ENCODE measurements at regions not wholly inside any gene's neighbourhood (a gene's known extent, or its start where the extent isn't known, plus 50 kb on each side); places are given as distances from the start of the nearest gene placed in this dataset.
"Not testable (repeated sequence)": the region's sequence is repeated elsewhere in the genome, so short reads cannot be mapped to it uniquely, and the experiment has no call there.

DNA sequence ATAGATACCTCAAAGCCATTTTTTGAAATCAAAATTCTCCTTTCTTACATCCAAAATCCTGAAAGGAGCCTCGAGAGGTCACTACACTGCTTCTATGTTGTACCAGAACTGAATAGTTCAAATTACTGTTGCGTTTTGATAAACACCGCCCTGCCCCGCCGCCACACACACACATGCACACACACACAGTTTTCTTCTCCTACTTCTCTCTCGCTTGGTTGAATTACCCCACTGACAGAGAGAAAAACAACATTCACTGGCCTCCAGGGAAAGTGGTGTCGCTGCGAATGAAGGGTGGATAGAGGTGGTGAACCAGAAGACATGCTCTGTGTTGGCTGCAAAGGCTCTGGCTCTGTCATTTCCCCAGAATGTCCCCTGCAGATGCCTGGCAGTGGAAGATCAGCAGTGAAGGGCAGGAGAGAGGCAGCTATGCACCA is 183.4 kb upstream of the RFC3 start:
- DNase-seq, result no peak

DNA sequence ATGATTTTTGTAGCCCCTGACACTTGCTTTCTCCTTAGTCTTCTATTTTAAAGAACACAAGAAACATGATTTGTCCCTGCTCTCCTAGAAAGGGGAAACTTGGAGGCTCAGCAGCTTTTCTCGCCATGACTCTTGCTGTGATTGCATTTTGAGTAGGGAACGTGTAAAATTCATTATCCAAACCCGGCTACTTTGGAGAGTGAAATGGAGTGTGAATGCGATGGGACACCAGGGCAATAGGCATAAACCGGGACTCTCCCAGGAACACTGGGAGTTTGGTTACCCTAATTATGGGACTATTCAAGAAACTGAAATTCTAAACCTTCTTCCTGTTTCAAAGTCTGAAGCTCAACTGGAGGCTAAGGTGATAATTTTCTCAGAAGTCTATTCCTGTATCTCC is 181.7 kb upstream of the RFC3 start:
- DNase-seq, result no peak

DNA sequence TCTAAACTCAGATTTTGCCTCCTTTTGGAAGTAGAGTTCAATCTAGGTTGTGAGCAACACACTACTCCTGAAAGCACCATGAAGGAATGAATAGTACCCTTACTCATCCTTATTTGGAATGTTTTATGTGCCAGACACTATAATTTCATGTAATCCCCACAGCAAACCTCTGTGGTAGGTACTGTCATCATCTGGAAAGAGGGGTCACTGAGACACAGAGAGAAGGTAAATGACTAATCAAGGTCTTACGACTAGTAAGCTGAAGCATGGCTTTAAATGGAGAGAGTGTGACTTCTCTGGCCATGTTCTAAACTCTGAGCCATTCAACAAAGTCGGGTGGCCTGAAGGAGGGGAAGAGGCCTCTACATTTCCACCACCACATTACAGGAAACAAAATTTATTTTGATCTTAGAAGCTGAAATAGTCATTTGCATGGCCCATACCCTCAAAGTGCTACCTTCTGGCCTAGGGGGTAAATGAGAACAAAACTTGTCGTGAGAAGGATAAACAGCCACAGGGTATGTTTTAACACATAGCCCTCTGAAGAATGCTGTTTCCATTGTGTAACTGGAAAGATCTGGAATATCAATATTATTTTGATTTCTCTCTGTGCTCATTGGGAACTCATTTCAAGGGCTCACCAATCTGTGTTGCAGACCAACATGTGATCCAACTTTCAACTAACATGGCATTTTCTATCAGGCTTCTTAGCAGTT is 180.8 kb upstream of the RFC3 start:
- no peak for DNase-seq

DNA sequence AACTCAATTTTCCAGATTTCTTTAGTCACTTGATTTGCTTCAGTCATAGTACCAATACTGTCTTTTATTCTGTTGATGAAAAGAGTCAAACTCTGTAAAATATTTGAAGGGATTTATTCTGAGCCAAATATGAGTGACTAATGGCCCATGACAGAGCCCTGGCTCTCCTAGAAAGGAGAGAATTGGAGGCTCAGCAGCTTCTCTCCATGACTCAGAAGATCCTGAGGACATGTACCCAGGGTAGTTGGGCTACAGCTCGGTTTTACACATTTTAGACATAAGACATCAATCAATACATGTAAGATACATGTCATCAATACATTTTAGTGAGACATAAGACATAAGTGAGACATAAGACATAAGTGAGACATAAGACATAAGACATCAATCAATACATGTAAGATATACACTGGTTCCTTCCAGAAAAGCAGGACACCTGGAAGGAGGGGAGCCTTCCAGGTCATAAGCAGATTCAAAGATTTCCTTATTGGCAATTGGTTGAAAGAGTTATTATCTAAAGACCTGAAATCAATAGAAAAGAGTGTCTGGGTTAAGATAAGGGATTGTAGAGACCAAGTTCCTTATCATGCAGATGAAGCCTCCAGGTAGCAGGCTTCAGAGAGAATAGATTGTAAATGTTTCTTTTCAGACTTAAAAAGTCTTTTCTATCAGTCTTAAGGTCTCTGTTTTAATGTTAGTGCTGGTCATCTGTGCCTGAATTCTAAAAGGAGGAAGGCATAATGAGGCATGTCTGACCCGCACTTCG is 179.8 kb upstream of the RFC3 start:
- DNase-seq, result no peak

DNA sequence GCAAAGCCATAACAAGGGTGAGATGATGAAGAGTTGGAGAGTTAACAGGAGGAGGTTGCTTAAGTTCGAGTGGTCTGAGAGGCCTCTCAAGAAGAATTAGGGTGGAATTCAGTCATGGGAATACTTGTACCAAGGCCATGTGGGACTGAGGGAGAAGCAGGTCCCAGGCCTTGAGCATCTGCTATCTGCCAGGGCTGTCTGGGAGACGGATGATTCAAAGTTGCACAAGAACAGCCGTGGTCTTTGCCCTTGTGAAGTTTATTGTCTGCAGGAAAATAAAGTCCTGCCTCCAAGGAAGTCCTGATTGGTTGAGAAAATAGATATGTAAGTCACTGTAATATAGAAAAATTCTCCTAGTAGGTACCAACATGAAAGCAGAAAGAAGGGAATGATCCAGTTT is 178.8 kb upstream of the RFC3 start:
- no peak for DNase-seq

DNA sequence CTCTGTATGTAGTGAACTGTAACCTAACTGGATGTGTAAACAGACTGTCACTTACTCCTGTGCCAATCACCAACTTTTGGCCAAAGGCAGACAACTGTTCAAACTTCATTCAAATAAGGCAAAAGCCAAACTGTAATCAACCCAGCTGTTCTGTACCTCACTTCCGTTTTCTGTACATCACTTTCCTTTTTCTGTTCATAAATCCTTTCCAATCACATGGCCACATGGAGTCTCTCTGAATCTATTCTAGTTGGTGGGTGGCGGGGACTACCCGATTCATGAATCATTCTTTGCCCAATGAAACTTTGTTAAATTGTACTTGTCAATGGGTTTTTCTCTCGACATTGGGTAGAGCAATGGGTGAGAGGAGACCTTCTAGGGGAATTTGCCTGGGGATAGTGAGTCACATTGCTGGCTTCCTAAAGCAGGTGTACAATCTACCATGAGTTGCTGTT is 178.3 kb upstream of the RFC3 start:
- no peak for DNase-seq

DNA sequence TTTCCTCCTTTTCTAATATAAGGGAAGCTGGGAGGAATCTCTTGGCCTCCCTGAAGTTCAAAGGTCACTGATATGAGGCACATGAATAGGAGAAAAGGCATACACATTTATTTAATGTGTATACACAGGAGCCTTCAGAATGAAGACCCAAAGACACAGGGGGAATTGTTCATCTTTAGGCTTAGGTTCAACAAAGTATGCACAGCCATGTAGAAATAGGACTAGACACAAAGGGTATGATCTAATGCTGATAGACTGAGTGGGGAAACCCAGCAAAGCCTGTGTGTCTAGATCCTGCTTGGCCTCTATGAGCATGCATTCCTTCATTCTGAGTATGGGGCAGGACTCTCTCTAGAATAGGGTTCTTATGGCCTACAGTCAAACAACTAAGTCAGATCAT is 177.1 kb upstream of the RFC3 start:
- DNase-seq, result no peak

DNA sequence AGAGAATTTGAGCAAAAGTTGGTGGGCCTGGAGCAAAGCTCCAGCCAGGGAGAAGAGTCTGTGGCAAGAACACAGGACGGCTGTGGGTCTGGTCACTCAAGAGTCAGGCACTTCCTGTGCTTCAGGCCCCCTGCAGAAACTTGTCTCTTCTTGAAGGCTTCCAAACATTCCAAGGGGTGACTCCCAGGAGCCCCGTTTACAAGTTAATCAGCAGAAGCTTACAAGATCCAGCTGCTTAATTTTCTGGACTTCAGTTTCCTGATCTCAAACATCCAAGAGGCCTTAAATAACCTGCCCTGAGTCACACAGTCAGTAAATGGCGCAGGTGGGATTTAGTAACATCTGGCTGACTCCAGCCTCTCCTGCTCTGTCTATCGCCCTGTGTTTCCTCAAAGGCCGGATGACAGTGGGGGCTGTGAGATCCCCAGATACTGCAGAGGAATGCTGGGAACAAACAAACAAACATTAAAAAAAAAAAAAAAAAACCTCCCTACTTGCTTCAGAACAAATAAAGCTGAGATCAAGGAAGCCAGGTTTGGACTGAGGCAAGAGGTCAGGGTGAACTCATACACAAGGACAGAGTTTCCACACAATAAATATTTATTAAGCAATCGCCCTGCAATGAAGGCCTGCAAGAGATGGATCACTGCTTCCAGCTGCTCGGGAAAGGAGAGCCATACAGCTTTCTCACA is 175.4 kb upstream of the RFC3 start:
- no peak for DNase-seq

DNA sequence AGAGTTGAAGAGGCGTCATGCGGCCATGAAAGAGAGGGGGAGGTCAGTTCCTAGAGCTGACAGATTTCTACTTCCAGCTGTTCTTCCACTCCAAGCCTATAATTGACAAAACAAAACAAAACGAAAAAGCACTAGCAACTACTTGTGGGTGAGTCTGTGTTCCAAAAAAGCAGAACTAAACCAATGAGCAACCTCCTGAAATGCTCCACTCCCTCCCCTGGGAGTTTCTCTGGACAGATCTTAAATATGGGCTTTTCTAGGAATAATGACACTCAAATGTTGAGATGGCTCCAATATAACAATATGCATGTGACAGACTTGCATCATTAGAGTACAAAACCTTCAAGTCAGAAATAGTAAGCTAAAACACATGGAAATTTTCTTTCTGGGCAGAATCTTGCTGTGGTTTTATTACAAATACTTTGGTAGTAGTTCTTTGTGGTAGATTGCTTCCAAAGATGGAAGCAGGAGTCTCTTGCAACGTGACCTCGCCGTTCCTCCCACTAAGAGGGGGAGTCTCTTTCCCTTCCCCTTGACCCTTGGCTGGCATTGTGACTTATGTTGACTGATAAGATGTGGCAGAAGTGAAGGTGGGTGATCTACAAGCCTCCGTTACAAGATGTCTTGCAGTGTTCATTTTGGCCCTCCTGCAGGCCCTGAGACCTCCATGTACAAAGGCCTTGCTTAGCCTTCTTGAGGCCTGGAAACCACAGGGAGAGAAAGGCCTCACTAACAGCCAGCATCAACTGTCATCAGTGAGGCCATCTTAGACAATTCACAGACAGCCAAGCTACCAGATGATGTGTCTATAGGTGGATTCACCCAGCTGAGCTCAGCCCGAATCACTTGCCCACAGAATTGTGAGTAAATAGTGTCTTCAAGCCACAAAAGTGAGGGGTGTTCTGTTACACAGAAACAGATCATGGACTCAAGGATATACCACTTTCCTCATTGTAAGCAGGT is 173.1 kb upstream of the RFC3 start:
- DNase-seq, result no peak

DNA sequence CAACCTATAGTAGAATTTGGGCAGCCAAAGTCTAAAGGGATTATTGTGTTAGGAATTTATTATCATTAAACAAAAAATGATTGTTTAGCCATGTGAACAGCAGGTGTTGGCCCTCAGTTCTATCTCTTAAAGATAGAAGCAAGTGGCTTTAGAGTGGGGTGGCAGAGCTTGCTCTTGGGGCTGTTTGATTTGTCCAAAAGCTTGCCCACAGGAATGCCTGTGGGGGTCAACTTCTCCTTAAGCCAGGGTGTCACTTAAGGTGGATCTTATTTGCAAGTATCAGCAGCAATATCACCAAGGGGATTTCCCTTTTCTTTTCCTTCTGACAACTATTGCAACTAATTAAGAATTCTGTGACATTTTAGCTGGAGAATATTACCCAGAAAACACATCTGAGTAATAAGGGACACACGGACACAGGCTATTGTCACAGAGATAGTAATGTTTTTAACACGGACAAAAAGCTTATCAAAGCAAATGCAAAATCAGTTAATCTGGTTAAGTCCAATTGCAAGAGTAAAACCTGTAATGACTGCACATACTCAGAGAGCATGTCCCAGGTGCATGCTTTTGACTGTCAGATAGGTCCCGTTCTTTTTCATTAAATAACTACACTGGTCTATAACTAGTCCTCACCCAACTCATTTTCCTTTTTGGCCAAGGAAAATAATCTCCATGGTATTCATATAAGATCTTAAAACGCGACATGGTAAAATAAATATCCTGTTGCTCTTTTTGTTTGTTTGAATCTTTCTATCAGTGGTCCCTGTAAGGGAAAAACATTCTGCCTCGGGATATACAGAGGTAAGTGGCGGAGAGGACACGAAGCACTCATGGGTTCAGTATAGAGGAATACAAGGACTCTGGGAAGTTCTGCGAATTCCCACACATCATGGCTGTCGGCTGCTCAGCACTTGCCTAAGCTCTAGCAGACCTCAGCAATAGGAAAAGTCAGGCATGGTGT is 172.1 kb upstream of the RFC3 start:
- no peak for DNase-seq

DNA sequence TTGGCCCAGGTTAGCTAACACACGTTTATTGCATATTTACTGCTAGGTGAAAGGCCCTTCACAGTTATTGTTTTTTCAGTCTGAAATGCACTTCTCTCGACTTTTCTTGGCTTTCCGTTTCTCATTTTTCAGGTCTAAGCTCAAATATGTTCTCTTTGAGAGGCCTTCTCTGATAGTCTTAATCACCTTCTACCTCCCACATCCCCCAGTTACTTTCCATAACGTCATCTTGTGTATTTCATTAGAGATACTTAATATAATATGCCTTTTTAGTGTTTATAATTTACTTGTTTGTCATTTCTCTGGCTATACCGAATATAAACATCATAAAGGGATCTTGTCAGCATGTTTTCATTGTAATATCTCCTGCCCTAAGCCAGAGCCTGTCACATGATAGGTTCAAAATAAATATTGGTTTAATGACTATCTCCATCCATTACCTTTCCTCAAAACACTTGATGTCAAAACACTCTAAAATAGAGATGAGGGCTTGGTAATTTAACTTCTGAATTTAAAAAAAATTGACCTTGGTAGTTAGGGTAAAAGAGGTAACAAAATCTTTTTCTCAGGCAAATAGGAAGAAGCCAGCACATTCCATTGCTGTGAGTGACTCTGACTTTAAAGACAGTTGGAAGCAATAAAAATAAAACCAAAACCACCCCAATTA is 168.6 kb upstream of the RFC3 start:
- DNase-seq, result no peak

DNA sequence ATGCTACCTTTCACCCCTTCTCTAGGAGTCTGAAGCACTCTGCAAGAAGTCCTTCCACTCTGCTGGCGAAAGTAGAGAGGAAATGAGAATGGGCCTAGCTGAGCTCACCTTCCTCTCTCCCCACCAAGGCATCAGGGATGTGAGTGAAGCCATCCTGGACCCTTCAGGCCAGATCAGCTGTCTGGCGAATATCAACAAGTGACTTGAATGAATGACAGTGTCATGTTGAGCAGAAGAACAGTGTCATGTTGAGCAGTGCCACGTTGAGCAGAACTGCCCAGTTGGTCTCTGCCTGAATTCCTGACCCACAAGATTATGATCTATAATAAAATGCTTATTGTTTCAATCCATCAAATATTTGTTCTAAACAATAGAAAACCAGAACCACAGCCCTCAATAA is 166.2 kb upstream of the RFC3 start:
- no peak for DNase-seq

DNA sequence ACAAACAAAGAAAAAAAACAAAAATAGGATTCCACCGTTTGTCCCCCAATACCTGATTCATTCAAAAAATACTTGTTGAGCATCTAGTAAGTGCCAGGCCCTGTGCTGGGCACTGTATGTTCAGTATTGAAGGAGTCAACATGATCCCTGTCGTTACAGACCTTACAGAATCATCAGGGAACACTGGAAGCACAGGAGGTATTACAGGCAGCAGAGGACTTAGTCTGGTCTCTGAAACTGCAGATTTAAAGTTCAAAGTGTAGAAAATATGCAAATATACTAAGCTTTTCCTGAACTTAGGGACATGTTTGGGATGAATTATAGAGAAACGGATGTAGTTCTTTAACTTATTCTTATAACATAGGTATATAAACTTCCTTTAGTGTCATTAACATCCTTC is 160.7 kb upstream of the RFC3 start:
- no peak for DNase-seq

DNA sequence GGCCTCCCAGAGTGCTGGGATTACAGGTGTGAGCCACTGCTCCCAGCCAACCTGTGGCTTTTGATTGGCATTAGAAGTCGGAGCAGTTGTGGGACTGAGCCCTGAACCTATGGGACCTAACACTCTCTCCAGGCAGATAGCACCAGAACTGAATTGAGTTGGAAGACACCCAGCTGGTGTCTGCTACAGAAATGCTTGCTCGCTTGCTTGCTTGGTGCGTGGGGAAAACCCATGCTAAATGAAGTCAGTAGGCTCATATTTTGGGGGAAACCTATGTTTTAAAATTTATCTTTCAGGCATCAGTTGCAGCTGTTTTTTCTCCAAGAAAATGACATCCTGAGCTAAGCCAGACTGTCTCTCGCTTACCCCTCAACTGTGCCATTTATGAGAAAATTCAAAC is 158.5 kb upstream of the RFC3 start:
- no peak for DNase-seq

DNA sequence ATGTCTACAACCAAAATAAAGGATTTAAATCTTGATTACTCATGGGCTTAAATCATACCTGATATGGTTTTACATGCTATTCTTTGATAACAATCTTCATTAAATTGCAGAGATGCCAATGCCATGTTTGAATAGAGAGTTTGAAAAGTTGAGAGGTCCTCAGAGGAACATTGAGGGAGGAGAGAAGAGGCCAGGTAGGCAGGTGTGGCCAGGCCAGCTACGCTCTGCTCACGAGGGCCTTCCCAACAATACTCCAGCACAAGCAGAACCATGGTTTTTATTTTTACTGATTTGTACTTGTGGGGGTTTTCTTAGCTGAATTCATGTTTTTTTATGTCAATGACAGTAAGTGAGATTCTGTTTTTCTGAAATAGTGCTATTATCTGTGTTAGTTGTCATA is 158.1 kb upstream of the RFC3 start:
- DNase-seq, result no peak

DNA sequence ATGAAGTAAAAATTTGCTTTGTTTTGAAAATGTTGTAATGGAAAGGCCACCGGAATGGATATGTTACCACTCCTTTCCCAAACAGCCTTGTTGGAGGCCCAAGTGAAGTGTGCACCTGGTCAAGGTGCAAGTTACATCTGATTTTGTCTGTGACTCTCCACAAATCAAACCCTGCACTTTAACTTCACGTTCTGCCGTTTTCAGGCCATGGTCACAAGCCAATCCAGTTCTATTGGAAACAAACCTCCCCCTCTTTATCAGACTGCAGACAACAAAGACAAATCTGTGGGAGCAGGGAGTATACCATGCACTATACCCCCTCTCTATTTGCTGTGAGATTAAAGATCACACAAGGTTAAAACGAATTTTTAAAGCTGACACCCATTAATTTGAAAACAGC is 155.6 kb upstream of the RFC3 start:
- DNase-seq, result no peak

DNA sequence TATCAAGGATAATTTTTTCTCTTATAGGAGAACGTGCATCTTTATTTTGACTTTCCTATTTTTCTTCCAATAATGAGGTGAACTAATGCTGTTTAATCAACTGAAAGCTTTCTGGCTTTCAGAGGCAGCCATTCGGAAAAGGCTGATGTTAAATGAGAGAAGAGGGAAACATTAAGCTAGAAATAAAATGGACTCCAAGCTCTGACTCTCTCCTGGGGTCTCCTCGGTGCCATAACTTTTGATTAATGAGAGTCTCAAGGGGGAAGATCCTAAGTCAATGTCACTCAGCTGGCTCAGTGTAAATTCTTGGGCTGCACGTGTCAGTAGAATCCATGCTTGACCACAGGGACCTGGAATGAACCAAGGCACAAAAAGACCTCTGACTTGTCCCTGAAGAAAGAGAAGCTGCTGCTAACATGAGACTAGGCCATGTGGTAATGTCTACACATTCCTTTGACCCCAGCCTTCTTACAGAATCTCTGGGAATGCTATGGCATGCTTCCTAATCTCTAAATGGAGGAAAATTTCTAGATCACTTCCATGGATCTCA is 152.2 kb upstream of the RFC3 start:
- DNase-seq, result no peak

DNA sequence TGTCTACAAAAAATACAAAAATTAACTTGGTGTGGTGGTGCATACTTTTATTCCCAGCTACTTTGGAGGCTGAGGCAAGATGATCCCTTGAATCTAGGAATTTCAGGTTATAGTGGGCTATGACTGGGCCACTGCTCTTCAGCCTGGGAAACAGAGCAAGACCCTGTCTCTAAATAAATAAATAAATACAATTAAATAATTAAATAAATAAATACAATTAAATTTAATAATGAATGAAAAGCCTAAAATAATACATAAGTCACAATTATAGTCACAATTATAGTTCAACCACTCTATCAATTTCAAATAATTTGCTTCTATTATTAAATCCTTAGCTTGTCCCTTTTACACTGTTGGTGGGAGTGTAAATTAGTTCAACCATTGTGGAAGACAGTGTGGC is 146.4 kb upstream of the RFC3 start:
- DNase-seq, result no peak

DNA sequence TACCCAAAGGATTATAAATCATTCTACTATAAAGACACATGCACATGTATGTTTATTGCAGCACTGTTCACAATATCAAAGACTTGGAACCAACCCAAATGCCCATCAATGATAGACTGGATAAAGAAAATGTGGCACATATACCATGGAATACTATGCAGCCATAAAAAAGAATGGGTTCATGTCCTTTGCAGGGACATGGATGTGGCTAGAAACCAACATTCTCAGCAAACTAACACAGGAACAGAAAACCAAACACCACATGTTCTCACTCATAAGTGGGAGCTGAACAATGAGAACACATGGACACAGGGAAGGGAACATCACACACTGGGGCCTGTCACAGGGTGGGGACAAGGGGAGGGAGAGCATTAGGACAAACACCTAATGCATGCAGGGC is 145.9 kb upstream of the RFC3 start:
- DNase-seq, result not testable (repeated sequence)

Data from NCI-H2171 treated with DMSO at 0.1 percent for 48 hours (cell line).